ENCODE measurements at regions not wholly inside any gene's neighbourhood (a gene's known extent, or its start where the extent isn't known, plus 50 kb on each side); places are given as distances from the start of the nearest gene placed in this dataset.
"Not testable (repeated sequence)": the region's sequence is repeated elsewhere in the genome, so short reads cannot be mapped to it uniquely, and the experiment has no call there.

- peaks cover 37% of the 10 kb centered on the region for H3K4me1 ChIP-seq (ENCODE audit: control insufficient read depth, insufficient read depth, low read length)
- H3K9ac ChIP-seq (ENCODE audit: low read length); H3K27me3 ChIP-seq (ENCODE audit: control insufficient read depth, insufficient read depth, low read length): not testable (repeated sequence)
Observed at GRCh38 chr16:21525956-21526922, 73.1 kb upstream of the METTL9 start.

GRCh38 chr16:21526923-21527807 lies 72.2 kb upstream of the METTL9 start:
- no peak overlapping the region for H3K9ac ChIP-seq (ENCODE audit: low read length)
- H3K36me3 ChIP-seq (ENCODE audit: control insufficient read depth, insufficient read depth, low read length), result no peaks in the 10 kb centered on the region
- H3K27me3 ChIP-seq (ENCODE audit: control insufficient read depth, insufficient read depth, low read length), result no peaks in the 10 kb centered on the region
- peaks cover 6% of the 10 kb centered on the region; the same call in 1 of the 2 replicates for H3K9me3 ChIP-seq (ENCODE audit: control insufficient read depth, insufficient read depth, low read depth, low read length)
- H3K4me1 ChIP-seq (ENCODE audit: control insufficient read depth, insufficient read depth, low read length), result peaks cover 34% of the 10 kb centered on the region
- H3K27ac ChIP-seq (ENCODE audit: low read depth, low read length), result no peak overlapping the region
- H3K4me3 ChIP-seq (ENCODE audit: low read depth, low read length), result no peak overlapping the region

More at GRCh38 chr16:21525956-21526922, 73.1 kb upstream of the METTL9 start:
- not testable (repeated sequence) for H3K27ac ChIP-seq (ENCODE audit: low read depth, low read length); H3K9me3 ChIP-seq (ENCODE audit: control insufficient read depth, insufficient read depth, low read depth, low read length); H3K36me3 ChIP-seq (ENCODE audit: control insufficient read depth, insufficient read depth, low read length); H3K4me3 ChIP-seq (ENCODE audit: low read depth, low read length)

GRCh38 chr16:21529060-21529658 lies 70.2 kb upstream of the METTL9 start:
- peaks cover 27% of the 10 kb centered on the region for H3K4me1 ChIP-seq (ENCODE audit: control insufficient read depth, insufficient read depth, low read length)
- H3K4me3 ChIP-seq (ENCODE audit: low read depth, low read length); H3K9ac ChIP-seq (ENCODE audit: low read length); H3K27me3 ChIP-seq (ENCODE audit: control insufficient read depth, insufficient read depth, low read length); H3K9me3 ChIP-seq (ENCODE audit: control insufficient read depth, insufficient read depth, low read depth, low read length); H3K27ac ChIP-seq (ENCODE audit: low read depth, low read length); H3K36me3 ChIP-seq (ENCODE audit: control insufficient read depth, insufficient read depth, low read length): not testable (repeated sequence)

GRCh38 chr16:21530729-21531383 lies 68.5 kb upstream of the METTL9 start:
- H3K27ac ChIP-seq (ENCODE audit: low read depth, low read length); H3K4me3 ChIP-seq (ENCODE audit: low read depth, low read length); H3K27me3 ChIP-seq (ENCODE audit: control insufficient read depth, insufficient read depth, low read length); H3K9ac ChIP-seq (ENCODE audit: low read length); H3K36me3 ChIP-seq (ENCODE audit: control insufficient read depth, insufficient read depth, low read length); H3K9me3 ChIP-seq (ENCODE audit: control insufficient read depth, insufficient read depth, low read depth, low read length): not testable (repeated sequence)
- H3K4me1 ChIP-seq (ENCODE audit: control insufficient read depth, insufficient read depth, low read length), result peaks cover 18% of the 10 kb centered on the region

- not testable (repeated sequence) for H3K27me3 ChIP-seq (ENCODE audit: control insufficient read depth, insufficient read depth, low read length); H3K4me3 ChIP-seq (ENCODE audit: low read depth, low read length); H3K9me3 ChIP-seq (ENCODE audit: control insufficient read depth, insufficient read depth, low read depth, low read length); H3K4me1 ChIP-seq (ENCODE audit: control insufficient read depth, insufficient read depth, low read length); H3K9ac ChIP-seq (ENCODE audit: low read length); H3K36me3 ChIP-seq (ENCODE audit: control insufficient read depth, insufficient read depth, low read length); H3K27ac ChIP-seq (ENCODE audit: low read depth, low read length)
Observed at GRCh38 chr16:21532996-21533395, 66.4 kb upstream of the METTL9 start.

GRCh38 chr16:21533474-21533873 lies 65.9 kb upstream of the METTL9 start:
- not testable (repeated sequence) for H3K9me3 ChIP-seq (ENCODE audit: control insufficient read depth, insufficient read depth, low read depth, low read length); H3K4me3 ChIP-seq (ENCODE audit: low read depth, low read length); H3K9ac ChIP-seq (ENCODE audit: low read length); H3K4me1 ChIP-seq (ENCODE audit: control insufficient read depth, insufficient read depth, low read length); H3K27me3 ChIP-seq (ENCODE audit: control insufficient read depth, insufficient read depth, low read length); H3K27ac ChIP-seq (ENCODE audit: low read depth, low read length); H3K36me3 ChIP-seq (ENCODE audit: control insufficient read depth, insufficient read depth, low read length)

GRCh38 chr16:21534561-21534960 lies 64.8 kb upstream of the METTL9 start:
- H3K9ac ChIP-seq (ENCODE audit: low read length); H3K9me3 ChIP-seq (ENCODE audit: control insufficient read depth, insufficient read depth, low read depth, low read length): not testable (repeated sequence)

GRCh38 chr16:21535201-21535600 lies 64.2 kb upstream of the METTL9 start:
- not testable (repeated sequence) for H3K27me3 ChIP-seq (ENCODE audit: control insufficient read depth, insufficient read depth, low read length); H3K9ac ChIP-seq (ENCODE audit: low read length); H3K9me3 ChIP-seq (ENCODE audit: control insufficient read depth, insufficient read depth, low read depth, low read length); H3K27ac ChIP-seq (ENCODE audit: low read depth, low read length); H3K36me3 ChIP-seq (ENCODE audit: control insufficient read depth, insufficient read depth, low read length); H3K4me1 ChIP-seq (ENCODE audit: control insufficient read depth, insufficient read depth, low read length); H3K4me3 ChIP-seq (ENCODE audit: low read depth, low read length)

More at GRCh38 chr16:21534561-21534960, 64.8 kb upstream of the METTL9 start:
- not testable (repeated sequence) for H3K27ac ChIP-seq (ENCODE audit: low read depth, low read length); H3K4me1 ChIP-seq (ENCODE audit: control insufficient read depth, insufficient read depth, low read length); H3K27me3 ChIP-seq (ENCODE audit: control insufficient read depth, insufficient read depth, low read length); H3K4me3 ChIP-seq (ENCODE audit: low read depth, low read length); H3K36me3 ChIP-seq (ENCODE audit: control insufficient read depth, insufficient read depth, low read length)

- H3K27me3 ChIP-seq (ENCODE audit: control insufficient read depth, insufficient read depth, low read length); H3K9ac ChIP-seq (ENCODE audit: low read length); H3K27ac ChIP-seq (ENCODE audit: low read depth, low read length); H3K4me1 ChIP-seq (ENCODE audit: control insufficient read depth, insufficient read depth, low read length); H3K4me3 ChIP-seq (ENCODE audit: low read depth, low read length); H3K36me3 ChIP-seq (ENCODE audit: control insufficient read depth, insufficient read depth, low read length); H3K9me3 ChIP-seq (ENCODE audit: control insufficient read depth, insufficient read depth, low read depth, low read length): not testable (repeated sequence)
Observed at GRCh38 chr16:21536740-21537139, 62.6 kb upstream of the METTL9 start.

GRCh38 chr16:21537598-21537997 lies 61.8 kb upstream of the METTL9 start:
- H3K9ac ChIP-seq (ENCODE audit: low read length); H3K36me3 ChIP-seq (ENCODE audit: control insufficient read depth, insufficient read depth, low read length); H3K9me3 ChIP-seq (ENCODE audit: control insufficient read depth, insufficient read depth, low read depth, low read length); H3K27ac ChIP-seq (ENCODE audit: low read depth, low read length); H3K4me1 ChIP-seq (ENCODE audit: control insufficient read depth, insufficient read depth, low read length); H3K27me3 ChIP-seq (ENCODE audit: control insufficient read depth, insufficient read depth, low read length); H3K4me3 ChIP-seq (ENCODE audit: low read depth, low read length): not testable (repeated sequence)

Data from HUES6 (cell line).